GM12801 (cell line): ENCODE measurements at regions not wholly inside any gene's neighbourhood (a gene's known extent, or its start where the extent isn't known, plus 50 kb on each side); places are given as distances from the start of the nearest gene placed in this dataset.

Source experiments
- CTCF ChIP-seq: IDR thresholded peaks from one replicate; pipeline ENCODE4 v1.5.1; 2011; ENCODE audit warnings: control low read depth; ENCODE audit not compliant: insufficient read length; ENCODE audit errors: extremely low read depth

GRCh38 chr9:106626936-106627335 is 236.0 kb upstream of the ZNF462 start:
- no peak for TF ChIP-seq CTCF

- TF ChIP-seq CTCF: no peak
Observed at GRCh38 chr9:106632621-106633020, 230.3 kb upstream of the ZNF462 start.

GRCh38 chr9:106634183-106634582 is 228.8 kb upstream of the ZNF462 start:
- no peak for TF ChIP-seq CTCF

GRCh38 chr9:106634641-106635040 is 228.3 kb upstream of the ZNF462 start:
- no peak for TF ChIP-seq CTCF

- TF ChIP-seq CTCF: no peak
Observed at GRCh38 chr9:106637486-106637885, 225.5 kb upstream of the ZNF462 start.

- TF ChIP-seq CTCF: no peak
Observed at GRCh38 chr9:106639873-106640568, 222.9 kb upstream of the ZNF462 start.

- TF ChIP-seq CTCF: no peak
Observed at GRCh38 chr9:106643211-106643930, 219.6 kb upstream of the ZNF462 start.
